ENCODE measurements at regions not wholly inside any gene's neighbourhood (a gene's known extent, or its start where the extent isn't known, plus 50 kb on each side); places are given as distances from the start of the nearest gene placed in this dataset.

- TF ChIP-seq GATA2 (IDR thresholded peaks at IDR 0.05; ENCODE audit: low read depth, low read length), result no peak
- TF ChIP-seq GATA3 (IDR thresholded peaks at IDR 0.05; ENCODE audit: low read depth, low read length), result no peak
These were observed 157.7 kb downstream of the CEP120 start for GRCh38 chr5:123265551-123265950.

DNA sequence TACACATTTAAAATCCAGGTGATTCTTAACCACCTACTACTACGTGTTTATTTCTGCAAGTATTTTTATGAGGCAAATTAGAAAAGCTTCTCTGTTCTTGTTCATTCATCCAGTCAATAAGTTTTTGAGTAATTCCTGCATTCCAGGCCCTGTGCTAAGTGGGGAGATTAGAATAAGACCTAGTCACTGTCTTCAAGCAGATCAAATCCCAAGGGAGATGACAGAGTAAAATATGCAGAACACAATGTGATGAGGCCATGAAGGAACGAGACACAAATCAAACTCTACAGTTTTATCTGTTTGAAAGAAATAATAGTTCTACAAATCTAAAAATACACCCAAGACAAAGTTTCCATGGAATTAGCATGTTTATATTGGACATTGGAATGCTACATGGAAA, 158.8 kb downstream of the CEP120 start:
- TF ChIP-seq GATA2 (IDR thresholded peaks at IDR 0.05; ENCODE audit: low read depth, low read length), result no peak
- TF ChIP-seq GATA3 (IDR thresholded peaks at IDR 0.05; ENCODE audit: low read depth, low read length), result no peak

- TF ChIP-seq GATA2 (IDR thresholded peaks at IDR 0.05; ENCODE audit: low read depth, low read length) (no peak), GATA3 (IDR thresholded peaks at IDR 0.05; ENCODE audit: low read depth, low read length) (no peak)
These were observed 159.3 kb downstream of the CEP120 start for GRCh38 chr5:123263859-123264258.

DNA sequence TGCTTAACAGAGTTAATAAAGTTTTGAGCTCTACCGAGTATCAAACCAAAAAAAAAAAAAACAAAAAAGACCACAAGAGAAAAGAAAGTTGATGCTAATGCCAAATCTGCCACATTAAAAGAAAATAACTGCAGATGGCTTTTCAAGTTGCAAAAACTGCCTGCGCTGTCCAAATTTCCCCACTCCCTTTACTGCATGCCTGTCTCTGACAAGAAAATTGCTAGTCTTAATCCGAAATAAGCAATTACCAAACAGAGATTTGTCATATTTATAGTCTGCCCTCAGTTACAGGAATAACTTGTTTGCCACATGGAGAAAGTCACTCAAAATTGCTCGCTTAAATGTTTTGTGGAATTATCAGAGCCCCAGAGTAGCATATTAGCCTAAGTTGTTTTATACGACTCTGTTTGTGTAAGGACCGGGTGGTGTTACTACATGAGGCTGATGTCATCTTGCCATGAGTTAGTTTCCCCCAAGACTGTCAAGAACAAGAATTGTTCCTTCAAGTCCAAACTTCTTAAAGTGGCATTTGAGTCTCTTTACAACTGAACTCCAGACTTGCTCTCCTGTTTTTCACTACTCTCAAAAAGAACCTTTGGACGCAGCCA, 160.9 kb downstream of the CEP120 start:
- TF ChIP-seq GATA3 (IDR thresholded peaks at IDR 0.05; ENCODE audit: low read depth, low read length) (no peak), GATA2 (IDR thresholded peaks at IDR 0.05; ENCODE audit: low read depth, low read length) (no peak)

GRCh38 chr5:123261752-123262151, 161.5 kb downstream of the CEP120 start:
- no peak for TF ChIP-seq GATA3 (IDR thresholded peaks at IDR 0.05; ENCODE audit: low read depth, low read length)
- no peak for TF ChIP-seq GATA2 (IDR thresholded peaks at IDR 0.05; ENCODE audit: low read depth, low read length)

DNA sequence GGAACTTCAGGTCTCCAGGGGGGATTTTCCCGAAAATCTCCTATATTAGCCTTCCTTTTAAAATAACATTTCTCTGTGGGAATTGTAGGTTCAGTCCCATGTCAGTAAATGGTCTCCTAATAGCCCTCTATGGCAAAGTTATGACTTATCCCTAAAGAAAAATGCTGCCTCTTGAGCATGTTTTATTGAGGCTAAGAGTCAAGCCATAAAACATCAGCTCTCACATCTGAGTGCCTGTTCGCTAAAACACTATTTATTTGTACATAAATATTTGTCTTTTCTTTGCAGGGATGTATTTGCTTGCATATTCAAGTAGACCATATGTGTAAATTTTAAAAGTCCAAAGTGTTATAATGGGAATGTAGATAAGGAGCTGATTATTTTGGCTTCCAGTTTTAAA, 160.4 kb downstream of the PRDM6 start:
- TF ChIP-seq GATA2 (IDR thresholded peaks at IDR 0.05; ENCODE audit: low read depth, low read length) (no peak), GATA3 (IDR thresholded peaks at IDR 0.05; ENCODE audit: low read depth, low read length) (no peak)

- TF ChIP-seq GATA3 (IDR thresholded peaks at IDR 0.05; ENCODE audit: low read depth, low read length) (no peak), GATA2 (IDR thresholded peaks at IDR 0.05; ENCODE audit: low read depth, low read length) (no peak)
These were observed 156.6 kb downstream of the PRDM6 start for GRCh38 chr5:123245689-123246088.

- TF ChIP-seq GATA2 (IDR thresholded peaks at IDR 0.05; ENCODE audit: low read depth, low read length) (no peak), GATA3 (IDR thresholded peaks at IDR 0.05; ENCODE audit: low read depth, low read length) (no peak)
These were observed 155.4 kb downstream of the PRDM6 start for GRCh38 chr5:123244458-123244857.

All from SH-SY5Y (cell line).